ACC112 (cell line): ENCODE measurements at regions not wholly inside any gene's neighbourhood (a gene's known extent, or its start where the extent isn't known, plus 50 kb on each side); places are given as distances from the start of the nearest gene placed in this dataset.

Source experiments
- H2AFZ ChIP-seq: fragments of 200-600 bp; sonication (generic); one replicate; pipeline ENCODE4 v1.6.0; 2017; ENCODE audit warnings: antibody characterized with exemption, low read length; ENCODE audit not compliant: unreplicated experiment
- H3K27ac ChIP-seq: fragments of 200-600 bp; sonication (generic); 2 replicates; pipeline ENCODE4 v1.5.1; 2014; ENCODE audit warnings: low read depth, mild to moderate bottlenecking, antibody characterized with exemption, low read length, moderate library complexity
- H3K27me3 ChIP-seq: fragments of 200-600 bp; sonication (generic); 2 replicates; pipeline ENCODE4 v1.6.1; 2014; ENCODE audit warnings: mild to moderate bottlenecking, antibody characterized with exemption, low read length, moderate library complexity, mixed read lengths; ENCODE audit not compliant: insufficient read depth
- H3K36me3 ChIP-seq: fragments of 200-600 bp; sonication (generic); 2 replicates; pipeline ENCODE4 v1.6.1; 2016; ENCODE audit warnings: mild to moderate bottlenecking, antibody characterized with exemption, low read length, moderate library complexity, mixed read lengths; ENCODE audit not compliant: insufficient read depth
- H3K4me1 ChIP-seq: fragments of 200-600 bp; sonication (generic); one replicate; pipeline ENCODE4 v1.6.1; 2016; ENCODE audit warnings: low read length, mixed read lengths; ENCODE audit not compliant: insufficient read depth, unreplicated experiment, control insufficient read depth
- H3K4me3 ChIP-seq: fragments of 200-600 bp; sonication (generic); 2 replicates; pipeline ENCODE4 v1.5.1; 2014; ENCODE audit warnings: mild to moderate bottlenecking, low read depth, low read length
- H3K79me2 ChIP-seq: fragments of 200-600 bp; sonication (generic); one replicate; pipeline ENCODE4 v1.6.0; 2016; ENCODE audit warnings: low read length; ENCODE audit not compliant: control insufficient read depth, unreplicated experiment, insufficient read depth

DNA sequence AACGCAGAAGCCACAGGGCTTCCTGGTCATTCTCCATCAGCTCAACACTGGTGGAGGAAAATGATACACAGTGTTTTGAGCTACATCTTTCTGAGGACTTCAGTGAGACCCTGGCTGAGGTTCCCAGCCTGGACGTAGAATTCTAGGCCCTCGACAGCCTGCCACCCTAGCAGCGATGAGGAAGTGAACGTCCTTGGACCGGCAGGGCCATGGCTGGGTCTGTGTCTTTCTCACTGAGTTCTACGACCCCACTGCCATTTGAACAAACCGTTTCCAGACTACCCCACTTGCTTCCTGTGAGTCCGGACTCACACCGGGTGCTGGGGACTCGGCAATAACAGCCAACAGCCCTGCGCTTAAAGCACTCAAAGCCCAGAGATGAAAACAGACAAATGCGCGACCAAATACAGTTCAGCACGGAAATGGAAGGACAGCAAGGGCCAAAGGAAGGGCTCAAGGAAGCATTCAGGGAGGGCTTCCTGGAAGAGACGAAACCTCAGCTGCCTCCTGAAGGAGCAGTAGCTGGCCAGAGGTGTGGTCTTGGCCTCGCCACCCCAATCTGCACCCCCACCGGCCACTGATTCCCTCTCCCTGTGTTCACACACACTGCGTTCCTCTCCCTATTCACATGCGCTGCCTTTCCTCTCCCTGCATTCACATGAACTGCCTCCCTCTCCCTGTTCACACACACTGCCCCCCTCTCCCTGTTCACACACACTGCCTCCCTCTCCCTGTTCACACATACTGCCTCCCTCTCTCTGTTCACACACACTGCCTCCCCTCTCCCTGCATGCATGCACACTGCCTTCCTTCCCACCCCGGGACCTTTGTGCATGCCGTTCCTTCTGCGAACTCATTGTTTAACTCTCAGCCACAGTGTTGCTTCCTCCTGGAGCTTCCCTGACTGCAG lies 136.3 kb upstream of the PRR20G start:
- H3K4me3 ChIP-seq = no peak overlapping the region
- no peak overlapping the region for H2AFZ ChIP-seq
- H3K36me3 ChIP-seq = no peaks in the 10 kb centered on the region
- H3K4me1 ChIP-seq = no peaks in the 10 kb centered on the region
- no peaks in the 10 kb centered on the region for H3K79me2 ChIP-seq
- H3K27me3 ChIP-seq = peaks cover 96% of the 10 kb centered on the region
- H3K27ac ChIP-seq = no peak overlapping the region

- H3K4me3 ChIP-seq = no peak overlapping the region
- H3K27me3 ChIP-seq = peaks cover 96% of the 10 kb centered on the region
- H3K79me2 ChIP-seq = no peaks in the 10 kb centered on the region
- H2AFZ ChIP-seq = no peak overlapping the region
- no peaks in the 10 kb centered on the region for H3K4me1 ChIP-seq
- H3K27ac ChIP-seq = no peak overlapping the region
- no peaks in the 10 kb centered on the region for H3K36me3 ChIP-seq
Measured at GRCh38 chr3:127422663-127423375, 135.0 kb upstream of the PRR20G start.

DNA sequence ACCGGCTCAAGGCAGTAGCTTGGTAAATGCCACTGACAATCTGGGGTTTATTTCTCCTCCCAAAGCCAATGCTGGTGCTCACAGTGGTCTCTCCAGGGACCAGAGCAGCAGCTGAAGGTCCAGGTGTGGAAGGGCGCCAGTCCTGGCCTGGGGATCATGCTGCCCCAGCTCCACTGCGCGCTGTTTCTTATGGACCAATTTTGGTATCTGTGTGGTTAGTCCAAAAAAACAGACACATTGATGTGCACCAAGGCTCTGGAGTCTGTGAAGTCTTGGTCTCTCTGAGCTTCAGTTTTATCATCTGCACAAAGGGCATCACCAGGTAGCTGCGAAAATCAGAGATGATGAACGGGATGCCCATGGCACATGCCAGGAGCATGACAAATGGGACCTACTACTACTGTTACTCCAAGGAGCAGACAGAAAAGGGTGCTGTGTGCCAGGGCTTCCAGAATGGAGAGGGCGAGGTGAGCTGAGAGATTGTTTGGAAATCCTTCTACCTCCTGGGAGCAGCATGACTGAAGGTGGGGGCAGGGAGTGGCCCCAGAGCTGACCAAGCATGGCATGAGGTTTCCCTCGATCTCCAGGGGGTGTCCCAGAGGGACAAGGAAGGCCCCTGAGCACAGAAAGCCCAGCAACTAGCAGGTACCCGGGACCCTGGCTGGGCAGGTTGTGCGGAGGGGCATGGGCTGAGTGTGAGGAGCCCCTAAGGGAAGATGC lies 134.3 kb upstream of the PRR20G start:
- Histone ChIP-seq H2AFZ (no peak overlapping the region), H3K27me3 (peaks cover 96% of the 10 kb centered on the region), H3K79me2 (no peaks in the 10 kb centered on the region), H3K27ac (no peak overlapping the region), H3K36me3 (no peaks in the 10 kb centered on the region), H3K4me1 (no peaks in the 10 kb centered on the region), H3K4me3 (no peak overlapping the region)

- H3K27ac ChIP-seq = no peak overlapping the region
- H3K4me1 ChIP-seq = no peaks in the 10 kb centered on the region
- H3K79me2 ChIP-seq = no peaks in the 10 kb centered on the region
- H3K4me3 ChIP-seq = no peak overlapping the region
- peaks cover 96% of the 10 kb centered on the region for H3K27me3 ChIP-seq
- H3K36me3 ChIP-seq = no peaks in the 10 kb centered on the region
- no peak overlapping the region for H2AFZ ChIP-seq
Measured at GRCh38 chr3:127420829-127421228, 133.0 kb upstream of the PRR20G start.

GRCh38 chr3:127419641-127420553 lies 132.1 kb upstream of the PRR20G start:
- no peak overlapping the region for H3K4me3 ChIP-seq
- peaks cover 96% of the 10 kb centered on the region for H3K27me3 ChIP-seq
- H3K4me1 ChIP-seq = no peaks in the 10 kb centered on the region
- H3K27ac ChIP-seq = no peak overlapping the region
- H3K36me3 ChIP-seq = no peaks in the 10 kb centered on the region
- H3K79me2 ChIP-seq = no peaks in the 10 kb centered on the region
- no peak overlapping the region for H2AFZ ChIP-seq

DNA sequence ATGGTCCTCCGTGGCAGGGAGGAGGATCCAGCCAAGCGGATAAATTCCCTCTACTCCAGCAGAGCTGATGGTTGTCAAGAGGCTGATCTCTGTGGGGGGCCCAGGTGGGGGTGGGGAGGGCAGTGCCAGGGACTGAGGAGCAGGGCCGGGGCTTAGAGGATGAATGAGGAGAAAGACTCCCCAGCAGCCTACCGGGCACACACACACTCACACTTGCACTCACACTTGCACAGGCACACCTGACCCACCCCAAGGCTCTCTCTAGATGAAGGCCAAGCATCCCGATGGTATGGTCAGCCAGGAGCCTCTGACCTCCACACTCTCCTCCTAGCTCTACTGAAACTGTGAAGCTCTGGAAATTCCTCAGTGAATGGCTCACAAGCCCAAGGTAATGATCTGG lies 131.3 kb upstream of the PRR20G start:
- no peaks in the 10 kb centered on the region for H3K4me1 ChIP-seq
- H3K27ac ChIP-seq = no peak overlapping the region
- H3K36me3 ChIP-seq = no peaks in the 10 kb centered on the region
- peaks cover 98% of the 10 kb centered on the region for H3K27me3 ChIP-seq
- no peaks in the 10 kb centered on the region for H3K79me2 ChIP-seq
- no peak overlapping the region for H2AFZ ChIP-seq
- H3K4me3 ChIP-seq = no peak overlapping the region

DNA sequence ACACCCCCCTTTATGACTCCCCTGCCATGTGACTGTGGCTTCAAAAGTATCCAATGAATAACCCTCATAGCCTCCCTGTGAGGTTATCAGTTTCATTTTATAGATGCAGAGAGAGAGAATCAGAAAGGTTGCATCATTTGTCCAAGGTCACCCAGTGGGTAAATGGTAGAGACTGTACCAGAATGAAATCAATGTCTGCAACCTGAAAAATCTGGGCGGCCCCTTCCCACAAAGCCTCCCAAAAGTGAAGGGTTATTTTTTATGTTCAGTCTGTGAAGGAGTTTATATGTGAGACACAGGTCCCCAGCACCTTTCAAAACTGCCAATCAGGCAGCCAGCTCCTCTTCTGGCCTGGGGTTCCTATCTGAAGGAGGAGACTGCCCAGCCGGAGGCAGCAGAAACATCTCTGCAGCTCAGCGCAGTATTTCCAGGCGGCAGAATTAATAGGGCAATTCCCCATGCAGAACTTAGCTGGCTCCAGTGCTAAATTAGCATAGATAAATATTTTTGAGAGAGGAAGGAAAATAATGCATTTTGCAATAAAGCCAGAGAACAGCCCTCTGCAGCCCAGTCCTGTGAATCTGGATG lies 130.8 kb upstream of the PRR20G start:
- H3K27ac ChIP-seq = no peak overlapping the region
- no peak overlapping the region for H2AFZ ChIP-seq
- peaks cover 98% of the 10 kb centered on the region for H3K27me3 ChIP-seq
- no peak overlapping the region for H3K4me3 ChIP-seq
- H3K79me2 ChIP-seq = no peaks in the 10 kb centered on the region
- H3K4me1 ChIP-seq = no peaks in the 10 kb centered on the region
- no peaks in the 10 kb centered on the region for H3K36me3 ChIP-seq

- Histone ChIP-seq H3K27ac (no peak overlapping the region), H2AFZ (no peak overlapping the region), H3K79me2 (no peaks in the 10 kb centered on the region), H3K4me3 (no peak overlapping the region), H3K36me3 (no peaks in the 10 kb centered on the region), H3K27me3 (peaks cover 98% of the 10 kb centered on the region), H3K4me1 (no peaks in the 10 kb centered on the region)
Measured at GRCh38 chr3:127417709-127418559, 130.1 kb upstream of the PRR20G start.

- no peak overlapping the region for H2AFZ ChIP-seq
- H3K4me1 ChIP-seq = no peaks in the 10 kb centered on the region
- H3K27ac ChIP-seq = no peak overlapping the region
- no peaks in the 10 kb centered on the region for H3K36me3 ChIP-seq
- no peaks in the 10 kb centered on the region for H3K79me2 ChIP-seq
- no peak overlapping the region for H3K4me3 ChIP-seq
- peaks cover 89% of the 10 kb centered on the region for H3K27me3 ChIP-seq
Measured at GRCh38 chr3:127413871-127414270, 126.0 kb upstream of the PRR20G start.
